GM21360 (cell line): ENCODE measurements at regions not wholly inside any gene's neighbourhood (a gene's known extent, or its start where the extent isn't known, plus 50 kb on each side); places are given as distances from the start of the nearest gene placed in this dataset.
"Not testable (repeated sequence)": the region's sequence is repeated elsewhere in the genome, so short reads cannot be mapped to it uniquely, and the experiment has no call there.

ENCODE experiments used
- ATAC-seq: cut with Tn5 transposase; IDR thresholded peaks from one replicate; pipeline ENCODE4 v1.9.1; 2021; ENCODE audit warnings: mild to moderate bottlenecking, moderate library complexity; ENCODE audit not compliant: unreplicated experiment

- no peak for ATAC-seq
Measured at GRCh38 chr18:42305869-42306593, 351.0 kb downstream of the PIK3C3 start.

- no peak for ATAC-seq
Measured at GRCh38 chr18:42306594-42306980, 351.6 kb downstream of the PIK3C3 start.

GRCh38 chr18:42310956-42311355 lies 355.9 kb downstream of the PIK3C3 start:
- no peak for ATAC-seq

GRCh38 chr18:42326752-42327151 lies 371.7 kb downstream of the PIK3C3 start:
- ATAC-seq, result no peak

GRCh38 chr18:42328931-42329330 lies 373.9 kb downstream of the PIK3C3 start:
- ATAC-seq, result no peak

GRCh38 chr18:42330296-42330695 lies 375.3 kb downstream of the PIK3C3 start:
- no peak for ATAC-seq

GRCh38 chr18:42333558-42333957 lies 378.5 kb downstream of the PIK3C3 start:
- ATAC-seq, result no peak

GRCh38 chr18:42334931-42335330 lies 379.9 kb downstream of the PIK3C3 start:
- ATAC-seq, result no peak

GRCh38 chr18:42336139-42336538 lies 381.1 kb downstream of the PIK3C3 start:
- ATAC-seq, result no peak

- ATAC-seq, result not testable (repeated sequence)
Measured at GRCh38 chr18:42337337-42337736, 382.3 kb downstream of the PIK3C3 start.

- ATAC-seq, result no peak
Measured at GRCh38 chr18:42338683-42339082, 383.6 kb downstream of the PIK3C3 start.

GRCh38 chr18:42339372-42339771 lies 384.3 kb downstream of the PIK3C3 start:
- no peak for ATAC-seq

- ATAC-seq, result no peak
Measured at GRCh38 chr18:42340423-42341009, 385.5 kb downstream of the PIK3C3 start.

- ATAC-seq, result no peak
Measured at GRCh38 chr18:42341423-42341822, 386.4 kb downstream of the PIK3C3 start.

GRCh38 chr18:42348722-42349121 lies 393.7 kb downstream of the PIK3C3 start:
- no peak for ATAC-seq

GRCh38 chr18:42351455-42351854 lies 396.4 kb downstream of the PIK3C3 start:
- ATAC-seq, result no peak

GRCh38 chr18:42360716-42361115 lies 405.7 kb downstream of the PIK3C3 start:
- ATAC-seq, result no peak

- ATAC-seq, result no peak
Measured at GRCh38 chr18:42363446-42364441, 408.7 kb downstream of the PIK3C3 start.

GRCh38 chr18:42364766-42365165 lies 409.7 kb downstream of the PIK3C3 start:
- ATAC-seq, result no peak

GRCh38 chr18:42365591-42365990 lies 410.6 kb downstream of the PIK3C3 start:
- ATAC-seq, result no peak

GRCh38 chr18:42373584-42373983 lies 418.6 kb downstream of the PIK3C3 start:
- no peak for ATAC-seq

- no peak for ATAC-seq
Measured at GRCh38 chr18:42374961-42375360, 419.9 kb downstream of the PIK3C3 start.
